VCaP (cell line): ENCODE measurements at regions not wholly inside any gene's neighbourhood (a gene's known extent, or its start where the extent isn't known, plus 50 kb on each side); places are given as distances from the start of the nearest gene placed in this dataset.

Source experiments
- H3K27ac ChIP-seq: fragments of 450-650 bp; 2 replicates; pipeline ENCODE4 v1.5.1; 2017
- TF ChIP-seq, protein P1 (sequence below): fragments of 450-650 bp; conservative IDR thresholded peaks from 2 replicates; pipeline ENCODE4 v1.5.1; 2017; ENCODE audit warnings: mild to moderate bottlenecking, moderate library complexity

DNA sequence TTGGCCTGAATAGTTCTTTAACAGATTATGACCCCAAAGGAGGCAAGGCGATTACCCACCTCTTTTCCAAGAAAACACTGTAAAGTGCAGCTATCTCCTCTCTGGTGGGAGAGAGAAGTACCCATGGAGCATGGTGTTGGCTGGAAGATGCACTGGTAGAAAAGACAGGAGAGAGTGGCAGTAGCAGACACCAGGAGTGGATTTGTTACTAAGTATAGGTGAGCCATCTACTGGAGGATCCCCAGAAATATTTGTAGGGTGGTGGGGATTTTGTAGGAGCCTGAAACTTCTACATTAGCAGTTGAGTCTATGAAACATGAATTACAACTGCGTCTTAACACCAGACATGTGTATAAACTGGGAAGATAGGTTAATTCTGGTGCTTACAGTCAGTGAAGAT is 148.0 kb downstream of the SLC38A4 start:
- H3K27ac ChIP-seq: no peak overlapping the region
- TF ChIP-seq, protein P1, sequence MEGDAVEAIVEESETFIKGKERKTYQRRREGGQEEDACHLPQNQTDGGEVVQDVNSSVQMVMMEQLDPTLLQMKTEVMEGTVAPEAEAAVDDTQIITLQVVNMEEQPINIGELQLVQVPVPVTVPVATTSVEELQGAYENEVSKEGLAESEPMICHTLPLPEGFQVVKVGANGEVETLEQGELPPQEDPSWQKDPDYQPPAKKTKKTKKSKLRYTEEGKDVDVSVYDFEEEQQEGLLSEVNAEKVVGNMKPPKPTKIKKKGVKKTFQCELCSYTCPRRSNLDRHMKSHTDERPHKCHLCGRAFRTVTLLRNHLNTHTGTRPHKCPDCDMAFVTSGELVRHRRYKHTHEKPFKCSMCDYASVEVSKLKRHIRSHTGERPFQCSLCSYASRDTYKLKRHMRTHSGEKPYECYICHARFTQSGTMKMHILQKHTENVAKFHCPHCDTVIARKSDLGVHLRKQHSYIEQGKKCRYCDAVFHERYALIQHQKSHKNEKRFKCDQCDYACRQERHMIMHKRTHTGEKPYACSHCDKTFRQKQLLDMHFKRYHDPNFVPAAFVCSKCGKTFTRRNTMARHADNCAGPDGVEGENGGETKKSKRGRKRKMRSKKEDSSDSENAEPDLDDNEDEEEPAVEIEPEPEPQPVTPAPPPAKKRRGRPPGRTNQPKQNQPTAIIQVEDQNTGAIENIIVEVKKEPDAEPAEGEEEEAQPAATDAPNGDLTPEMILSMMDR: peak; percentile 45

DNA sequence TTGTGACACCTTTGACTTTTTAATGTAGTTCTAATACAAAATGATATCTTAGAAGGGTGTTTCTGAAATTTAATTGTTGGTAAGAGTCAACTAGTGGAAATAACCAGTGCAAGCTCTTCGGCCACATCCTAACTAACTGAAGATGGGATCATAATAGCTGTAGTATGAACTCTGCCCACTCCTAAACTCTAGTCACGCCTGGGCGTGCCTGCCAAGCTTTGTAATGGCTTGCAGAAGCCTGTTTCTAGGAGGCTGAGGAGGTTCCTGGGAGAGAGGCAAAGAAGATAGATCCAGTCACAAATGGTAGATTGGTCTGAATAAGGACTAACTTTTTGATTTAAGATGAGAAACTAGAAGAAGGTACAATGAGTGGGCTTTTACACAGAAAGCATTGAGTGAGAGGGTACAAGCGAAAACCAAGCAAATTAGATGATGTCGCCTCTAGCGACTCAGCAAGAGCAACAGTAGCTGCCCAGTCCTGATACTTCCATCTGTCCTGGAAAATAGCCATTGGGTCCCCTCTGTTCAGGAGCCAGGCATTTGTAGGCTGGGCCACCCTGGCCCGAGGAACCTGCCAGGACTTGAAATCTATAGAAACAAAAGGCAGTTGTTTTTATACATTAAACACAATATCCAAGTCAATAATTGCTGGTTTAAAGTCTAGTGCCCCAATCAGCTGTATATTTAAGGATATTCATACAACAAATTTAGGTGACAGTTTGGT is 148.8 kb downstream of the SLC38A4 start:
- TF ChIP-seq, protein P1: no peak
- no peak overlapping the region for H3K27ac ChIP-seq

- no peak overlapping the region for H3K27ac ChIP-seq
- TF ChIP-seq, protein P1: no peak
Observed at GRCh38 chr12:46676396-46676795, 149.4 kb downstream of the SLC38A4 start.

DNA sequence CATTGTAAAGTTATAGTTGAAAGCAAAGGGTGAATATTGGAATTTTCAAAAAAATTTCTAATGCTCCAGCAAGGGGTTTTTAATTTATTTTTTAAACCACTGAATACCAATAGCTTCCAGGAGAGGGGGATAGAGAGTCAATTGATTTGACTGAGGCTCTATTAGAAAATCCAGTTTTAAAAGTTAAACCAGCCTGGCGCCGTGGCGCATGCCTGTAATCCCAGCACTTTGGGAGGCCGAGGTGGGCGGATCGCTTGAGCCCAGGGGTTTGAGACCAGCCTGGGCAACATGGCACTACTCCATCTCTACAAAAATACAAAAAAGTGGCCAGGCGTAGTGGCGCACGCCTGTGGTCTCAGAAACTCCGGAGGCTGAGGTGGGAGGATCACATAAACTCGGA is 150.1 kb downstream of the SLC38A4 start:
- no peak overlapping the region for H3K27ac ChIP-seq
- TF ChIP-seq, protein P1: peak; percentile 89

- H3K27ac ChIP-seq: no peak overlapping the region
- TF ChIP-seq, protein P1: no peak
Observed at GRCh38 chr12:46674800-46675199, 151.0 kb downstream of the SLC38A4 start.

DNA sequence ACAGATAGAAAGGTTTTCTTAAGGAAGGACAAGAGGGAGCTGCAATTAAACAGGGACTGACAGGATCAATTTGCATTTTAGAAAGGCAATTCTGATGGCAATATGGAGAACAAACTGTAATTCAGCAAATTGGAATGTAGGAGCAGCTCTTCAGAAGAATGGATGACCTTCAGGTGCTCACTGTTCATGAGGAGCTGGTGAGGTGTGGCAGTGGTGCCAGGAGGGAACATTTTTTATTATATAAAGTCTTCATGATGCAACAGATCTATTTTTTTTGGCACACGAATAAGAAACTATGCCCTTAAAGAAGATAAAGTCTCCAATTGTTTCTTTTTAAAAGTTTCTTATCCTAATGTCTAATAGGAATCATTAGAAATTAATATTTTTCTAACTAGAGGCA is 151.7 kb downstream of the SLC38A4 start:
- TF ChIP-seq, protein P1: no peak
- H3K27ac ChIP-seq: no peak overlapping the region

DNA sequence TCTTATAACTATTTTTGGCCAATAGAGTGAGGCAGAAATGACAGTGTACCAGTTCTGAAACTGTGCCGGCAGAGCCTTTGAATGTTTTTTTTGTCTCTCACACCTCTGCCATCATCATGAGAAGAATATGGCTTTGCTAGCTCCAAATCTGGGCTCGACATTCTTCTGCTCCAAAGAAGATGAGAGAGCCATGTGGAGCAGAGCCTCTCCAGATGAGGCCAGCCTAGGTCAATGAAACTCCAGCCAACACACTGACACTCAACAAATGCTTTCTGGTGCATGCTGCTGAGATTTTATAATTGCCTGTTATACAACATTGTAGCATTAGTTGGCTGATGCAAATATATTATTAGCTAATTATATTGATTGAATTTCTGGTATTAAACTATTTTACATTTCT is 154.7 kb downstream of the SLC38A4 start:
- TF ChIP-seq, protein P1: no peak
- no peak overlapping the region for H3K27ac ChIP-seq
